A549 (cell line): ENCODE measurements at regions not wholly inside any gene's neighbourhood (a gene's known extent, or its start where the extent isn't known, plus 50 kb on each side); places are given as distances from the start of the nearest gene placed in this dataset.

Experiments
- ATAC-seq, 2 experiments: fragments of 200-7000 bp in 1 of 2; fragments of >200 bp in 1 of 2; cut with Nextera tagmentation in 1 of 2; cut with Tn5 transposase in 1 of 2; 3 replicates each; pipeline versions ENCODE4 v1.8.0 to v1.9.1; 2018 to 2020; ENCODE audit warnings: mild to moderate bottlenecking in 1 of 2, moderate library complexity in 1 of 2
- CTCF ChIA-PET: fragments of 300-600 bp; sonication (Branson Sonifier 250); formaldehyde crosslinking; extraction: SDS; loops from one replicate; lab custom pipeline; 2021; ENCODE audit warnings: antibody characterized with exemption, inconsistent platforms; lab: Yijun Ruan, JAX
- POLR2A ChIA-PET: fragments of 350-600 bp; formaldehyde crosslinking; extraction: SDS; loops from one replicate; lab custom pipeline; 2021; ENCODE audit warnings: antibody characterized with exemption, inconsistent platforms; lab: Yijun Ruan, JAX
- DNase-seq, 2 experiments: peaks; one replicate each; pipeline versions ENCODE4 v3.0.0 to v3.0.0-alpha.2; 2011 to 2016; ENCODE audit warnings: low read depth in 1 of 2, low spot score in 1 of 2
- FAIRE-seq: peaks from 2 replicates; lab custom pipeline; 2011; peaks lifted over from hg19 to GRCh38; lab: Jason Lieb, UNC
- H3K27ac ChIP-seq, 2 experiments: fragments of >200 bp; sonication (Bioruptor Twin); formaldehyde crosslinking; 3 replicates each; pipeline ENCODE4 v1.5.1; 2016 to 2017
- H3K4me1 ChIP-seq: fragments of >200 bp; sonication (Bioruptor Twin); formaldehyde crosslinking; 3 replicates; pipeline ENCODE4 v1.6.1; 2016
- H3K4me2 ChIP-seq: fragments of >200 bp; sonication (Bioruptor Twin); formaldehyde crosslinking; 3 replicates; pipeline ENCODE4 v1.6.1; 2016
- H3K4me3 ChIP-seq: fragments of >200 bp; sonication (Bioruptor Twin); formaldehyde crosslinking; 3 replicates; pipeline ENCODE4 v1.5.1; 2016
- H3K9me3 ChIP-seq: fragments of >200 bp; sonication (Bioruptor Twin); formaldehyde crosslinking; 3 replicates; pipeline ENCODE4 v1.6.1; 2016
- BHLHE40 ChIP-seq: IDR thresholded peaks from 2 replicates; pipeline ENCODE4 v1.6.1; 2012; ENCODE audit warnings: low read depth, low read length, inconsistent platforms
- CHD2 ChIP-seq: fragments of 150-350 bp; IDR thresholded peaks from 2 replicates; pipeline ENCODE4 v1.6.1; 2014; ENCODE audit warnings: low read length; ENCODE audit not compliant: partially characterized antibody
- EHF ChIP-seq: fragments of 250-450 bp; sonication (Bioruptor Pico); IDR thresholded peaks from 2 replicates; pipeline ENCODE4 v1.5.0; 2020; ENCODE audit warnings: mild to moderate bottlenecking
- EHMT2 ChIP-seq: fragments of 200-600 bp; sonication (generic); IDR thresholded peaks from 2 replicates; pipeline ENCODE4 v1.6.1; 2016; ENCODE audit warnings: antibody characterized with exemption, low read depth, mild to moderate bottlenecking, moderate library complexity
- ESRRA ChIP-seq: fragments of 150-350 bp; IDR thresholded peaks from 2 replicates; pipeline ENCODE4 v1.6.1; 2014; ENCODE audit warnings: mild to moderate bottlenecking, low read length, borderline replicate concordance
- FOXS1 ChIP-seq: fragments of 250-450 bp; sonication (Bioruptor Pico); IDR thresholded peaks from 2 replicates; pipeline ENCODE4 v1.5.0; 2020; ENCODE audit warnings: mild to moderate bottlenecking, moderate library complexity
- GATA3 ChIP-seq: IDR thresholded peaks from 2 replicates; pipeline ENCODE4 v1.6.1; 2012; ENCODE audit warnings: borderline replicate concordance
- HOXB5 ChIP-seq: fragments of 250-450 bp; sonication (Bioruptor Pico); IDR thresholded peaks from 2 replicates; pipeline ENCODE4 v1.5.0; 2020; ENCODE audit warnings: mild to moderate bottlenecking, moderate library complexity
- JUN ChIP-seq, 2 experiments: fragments of >200 bp; sonication (Bioruptor Twin); formaldehyde crosslinking; IDR thresholded peaks; 2 replicates in 1 of 2; 3 replicates in 1 of 2; pipeline ENCODE4 v1.6.1; 2016 to 2017
- MAFK ChIP-seq: fragments of 450-650 bp; IDR thresholded peaks from 2 replicates; pipeline ENCODE4 v1.6.1; 2014; ENCODE audit not compliant: partially characterized antibody
- NFE2L2 ChIP-seq: fragments of 150-350 bp; conservative IDR thresholded peaks from 2 replicates; pipeline ENCODE4 v1.6.1; 2014; ENCODE audit warnings: low read length
- NPAS2 ChIP-seq: fragments of 250-450 bp; sonication (Bioruptor Pico); IDR thresholded peaks from 2 replicates; pipeline ENCODE4 v1.8.0; 2022; ENCODE audit warnings: mild to moderate bottlenecking, moderate library complexity, borderline replicate concordance
- NR3C1 ChIP-seq: fragments of >200 bp; sonication (Bioruptor Twin); formaldehyde crosslinking; IDR thresholded peaks from 3 replicates; pipeline ENCODE4 v1.6.1; 2017
- POLR2AphosphoS2 ChIP-seq: conservative IDR thresholded peaks from 2 replicates; pipeline ENCODE4 v1.6.1; 2012; ENCODE audit warnings: low read length, improper control_type of control experiment, inconsistent platforms
- RAD21 ChIP-seq, 2 experiments: fragments of >200 bp in 1 of 2; sonication (Bioruptor Twin) in 1 of 2; formaldehyde crosslinking in 1 of 2; IDR thresholded peaks in 1 of 2; conservative IDR thresholded peaks in 1 of 2; 2 replicates in 1 of 2; 3 replicates in 1 of 2; pipeline ENCODE4 v1.6.1; 2012 to 2018; ENCODE audit warnings: inconsistent platforms in 1 of 2
- SMC3 ChIP-seq: fragments of >200 bp; sonication (Bioruptor Twin); formaldehyde crosslinking; IDR thresholded peaks from 3 replicates; pipeline ENCODE4 v1.6.1; 2018; ENCODE audit warnings: inconsistent platforms
- SREBF2 ChIP-seq: fragments of 450-650 bp; IDR thresholded peaks from 2 replicates; pipeline ENCODE4 v1.6.1; 2014; ENCODE audit warnings: mild to moderate bottlenecking, moderate library complexity
- TP53 ChIP-seq: fragments of 250-450 bp; sonication (Bioruptor Pico); IDR thresholded peaks from 2 replicates; pipeline ENCODE4 v1.5.0; 2021; ENCODE audit warnings: mild to moderate bottlenecking, moderate library complexity
- ZC3H11A ChIP-seq: fragments of 450-650 bp; IDR thresholded peaks from 2 replicates; pipeline ENCODE4 v1.6.1; 2014; ENCODE audit warnings: antibody characterized with exemption, mild to moderate bottlenecking
- ZFP36 ChIP-seq: fragments of 450-650 bp; IDR thresholded peaks from 2 replicates; pipeline ENCODE4 v1.6.1; 2014; ENCODE audit warnings: borderline replicate concordance; ENCODE audit not compliant: partially characterized antibody
- ZNF302 ChIP-seq: fragments of 250-450 bp; sonication (Bioruptor Pico); IDR thresholded peaks from 2 replicates; pipeline ENCODE4 v1.9.0; 2021; ENCODE audit warnings: inconsistent platforms, mild to moderate bottlenecking, moderate library complexity
- WGBS: methylation state at CpG from one replicate; pipeline ENCODE4 v1.1.6; 2017; ENCODE audit errors: missing lambda C conversion rate; 5-methylcytosine and 5-hydroxymethylcytosine counted together
- TF ChIP-seq, protein P1 (sequence below): IDR thresholded peaks from 2 replicates; pipeline ENCODE4 v1.6.1; 2012; ENCODE audit warnings: low read depth, borderline replicate concordance
- TF ChIP-seq, protein P2 (sequence below): fragments of >200 bp; sonication (Bioruptor Twin); formaldehyde crosslinking; IDR thresholded peaks from 3 replicates; pipeline ENCODE4 v1.5.1; 2016
- TF ChIP-seq, protein P3 (sequence below): IDR thresholded peaks from 2 replicates; pipeline ENCODE4 v1.6.1; 2012
- TF ChIP-seq, protein P4 (sequence below): fragments of 450-650 bp; IDR thresholded peaks from 2 replicates; pipeline ENCODE4 v1.6.1; 2014; ENCODE audit warnings: antibody characterized with exemption
- TF ChIP-seq, protein P5 (sequence below): fragments of 200-600 bp; sonication (generic); IDR thresholded peaks from 2 replicates; pipeline ENCODE4 v1.6.1; 2016; ENCODE audit warnings: antibody characterized with exemption, mild to moderate bottlenecking, moderate library complexity

DNA sequence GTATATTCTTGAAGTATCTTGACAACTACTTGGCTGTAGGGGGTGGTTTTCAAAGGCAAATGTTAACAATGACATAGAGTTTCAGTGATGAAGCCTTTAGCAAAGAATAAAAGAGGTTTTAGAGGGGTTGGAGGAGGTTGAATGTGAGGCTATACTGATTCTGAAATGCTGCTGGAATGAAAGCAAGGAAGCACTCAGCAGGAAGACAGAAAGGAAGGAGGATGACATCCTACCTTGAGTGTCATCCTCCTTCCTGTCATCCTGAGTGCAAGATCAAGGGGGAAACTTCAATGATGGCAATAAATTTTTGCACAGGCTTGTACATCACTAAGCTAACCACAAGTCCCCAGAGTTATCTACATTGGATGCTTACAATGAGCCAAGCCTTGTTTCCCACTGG, 120.5 kb downstream of the APIP start:
- TF ChIP-seq SMC3 (no peak), POLR2AphosphoS2 (no peak), SREBF2 (no peak), HOXB5 (CRISPR knock-in tag) (no peak), CHD2 (no peak), ESRRA (no peak), TP53 (CRISPR knock-in tag) (no peak), GATA3 (no peak), BHLHE40 (no peak), FOXS1 (CRISPR knock-in tag) (no peak), EHF (CRISPR knock-in tag) (no peak)
- TF ChIP-seq, protein P1, sequence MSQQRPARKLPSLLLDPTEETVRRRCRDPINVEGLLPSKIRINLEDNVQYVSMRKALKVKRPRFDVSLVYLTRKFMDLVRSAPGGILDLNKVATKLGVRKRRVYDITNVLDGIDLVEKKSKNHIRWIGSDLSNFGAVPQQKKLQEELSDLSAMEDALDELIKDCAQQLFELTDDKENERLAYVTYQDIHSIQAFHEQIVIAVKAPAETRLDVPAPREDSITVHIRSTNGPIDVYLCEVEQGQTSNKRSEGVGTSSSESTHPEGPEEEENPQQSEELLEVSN = no peak
- TF ChIP-seq, protein P2, sequence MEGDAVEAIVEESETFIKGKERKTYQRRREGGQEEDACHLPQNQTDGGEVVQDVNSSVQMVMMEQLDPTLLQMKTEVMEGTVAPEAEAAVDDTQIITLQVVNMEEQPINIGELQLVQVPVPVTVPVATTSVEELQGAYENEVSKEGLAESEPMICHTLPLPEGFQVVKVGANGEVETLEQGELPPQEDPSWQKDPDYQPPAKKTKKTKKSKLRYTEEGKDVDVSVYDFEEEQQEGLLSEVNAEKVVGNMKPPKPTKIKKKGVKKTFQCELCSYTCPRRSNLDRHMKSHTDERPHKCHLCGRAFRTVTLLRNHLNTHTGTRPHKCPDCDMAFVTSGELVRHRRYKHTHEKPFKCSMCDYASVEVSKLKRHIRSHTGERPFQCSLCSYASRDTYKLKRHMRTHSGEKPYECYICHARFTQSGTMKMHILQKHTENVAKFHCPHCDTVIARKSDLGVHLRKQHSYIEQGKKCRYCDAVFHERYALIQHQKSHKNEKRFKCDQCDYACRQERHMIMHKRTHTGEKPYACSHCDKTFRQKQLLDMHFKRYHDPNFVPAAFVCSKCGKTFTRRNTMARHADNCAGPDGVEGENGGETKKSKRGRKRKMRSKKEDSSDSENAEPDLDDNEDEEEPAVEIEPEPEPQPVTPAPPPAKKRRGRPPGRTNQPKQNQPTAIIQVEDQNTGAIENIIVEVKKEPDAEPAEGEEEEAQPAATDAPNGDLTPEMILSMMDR = no peak
- TF ChIP-seq, protein P3, sequence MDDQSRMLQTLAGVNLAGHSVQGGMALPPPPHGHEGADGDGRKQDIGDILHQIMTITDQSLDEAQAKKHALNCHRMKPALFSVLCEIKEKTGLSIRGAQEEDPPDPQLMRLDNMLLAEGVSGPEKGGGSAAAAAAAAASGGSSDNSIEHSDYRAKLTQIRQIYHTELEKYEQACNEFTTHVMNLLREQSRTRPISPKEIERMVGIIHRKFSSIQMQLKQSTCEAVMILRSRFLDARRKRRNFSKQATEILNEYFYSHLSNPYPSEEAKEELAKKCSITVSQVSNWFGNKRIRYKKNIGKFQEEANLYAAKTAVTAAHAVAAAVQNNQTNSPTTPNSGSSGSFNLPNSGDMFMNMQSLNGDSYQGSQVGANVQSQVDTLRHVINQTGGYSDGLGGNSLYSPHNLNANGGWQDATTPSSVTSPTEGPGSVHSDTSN = no peak
- FAIRE-seq = no peak
- ChIA-PET POLR2A (no interaction called here), CTCF (interaction anchor here (1.1 kb wide), 1 partner anchor 44 kb away, joined by 4 read pairs; no protein-coding TSS in a partner anchor)
- peaks cover 5% of the 10 kb centered on the region; the same call in 1 of the 3 replicates for H3K9me3 ChIP-seq
- no peak overlapping the region for H3K4me3 ChIP-seq
- H3K4me2 ChIP-seq = no peak overlapping the region
- 0 out of 3 replicates have a peak, but pooled peaks cover 4% of the 10 kb centered on the region for H3K4me1 ChIP-seq
- ATAC-seq = no peak
- DNase-seq = no peak
- H3K27ac ChIP-seq = no peak overlapping the region

DNA sequence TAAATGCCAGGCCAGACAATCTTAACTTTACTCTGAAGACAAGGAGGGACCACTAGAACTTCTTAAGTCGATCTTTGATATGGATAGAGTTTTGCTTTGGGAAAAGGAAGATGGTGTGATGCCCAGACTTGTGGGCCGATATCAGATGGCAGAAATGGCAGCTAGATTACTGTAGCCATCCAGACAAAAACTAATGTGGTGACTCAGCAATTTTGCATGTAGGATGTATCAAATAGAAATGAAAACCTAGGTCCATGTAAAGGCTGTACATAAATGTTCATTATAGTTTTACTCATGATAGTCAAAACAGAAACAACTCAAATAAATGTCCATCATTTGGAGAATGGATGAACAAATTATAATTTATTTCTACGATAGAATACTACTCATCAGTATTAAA, 121.5 kb downstream of the APIP start:
- WGBS = 71% methylated on average over 3 of the region's 3 CpGs
- no peak overlapping the region for H3K4me3 ChIP-seq
- ATAC-seq = no peak
- H3K4me2 ChIP-seq = no peak overlapping the region
- DNase-seq = no peak
- no peak overlapping the region for H3K27ac ChIP-seq
- FAIRE-seq = no peak
- TF ChIP-seq, protein P4, sequence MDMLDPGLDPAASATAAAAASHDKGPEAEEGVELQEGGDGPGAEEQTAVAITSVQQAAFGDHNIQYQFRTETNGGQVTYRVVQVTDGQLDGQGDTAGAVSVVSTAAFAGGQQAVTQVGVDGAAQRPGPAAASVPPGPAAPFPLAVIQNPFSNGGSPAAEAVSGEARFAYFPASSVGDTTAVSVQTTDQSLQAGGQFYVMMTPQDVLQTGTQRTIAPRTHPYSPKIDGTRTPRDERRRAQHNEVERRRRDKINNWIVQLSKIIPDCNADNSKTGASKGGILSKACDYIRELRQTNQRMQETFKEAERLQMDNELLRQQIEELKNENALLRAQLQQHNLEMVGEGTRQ = no peak
- TF ChIP-seq EHMT2 (no peak), NR3C1 (no peak), ZFP36 (no peak), MAFK (peak; percentile 97), POLR2AphosphoS2 (no peak), NPAS2 (CRISPR knock-in tag) (no peak), ZC3H11A (no peak), SREBF2 (no peak), NFE2L2 (peak; percentile 91), RAD21 (conservative IDR thresholded peaks at IDR 0.05 in 1 of 2, IDR thresholded peaks at IDR 0.05 in 1 of 2) (no peak), JUN (IDR thresholded peaks at IDR 0.05) (no peak), ZNF302 (no peak)
- TF ChIP-seq, protein P5, sequence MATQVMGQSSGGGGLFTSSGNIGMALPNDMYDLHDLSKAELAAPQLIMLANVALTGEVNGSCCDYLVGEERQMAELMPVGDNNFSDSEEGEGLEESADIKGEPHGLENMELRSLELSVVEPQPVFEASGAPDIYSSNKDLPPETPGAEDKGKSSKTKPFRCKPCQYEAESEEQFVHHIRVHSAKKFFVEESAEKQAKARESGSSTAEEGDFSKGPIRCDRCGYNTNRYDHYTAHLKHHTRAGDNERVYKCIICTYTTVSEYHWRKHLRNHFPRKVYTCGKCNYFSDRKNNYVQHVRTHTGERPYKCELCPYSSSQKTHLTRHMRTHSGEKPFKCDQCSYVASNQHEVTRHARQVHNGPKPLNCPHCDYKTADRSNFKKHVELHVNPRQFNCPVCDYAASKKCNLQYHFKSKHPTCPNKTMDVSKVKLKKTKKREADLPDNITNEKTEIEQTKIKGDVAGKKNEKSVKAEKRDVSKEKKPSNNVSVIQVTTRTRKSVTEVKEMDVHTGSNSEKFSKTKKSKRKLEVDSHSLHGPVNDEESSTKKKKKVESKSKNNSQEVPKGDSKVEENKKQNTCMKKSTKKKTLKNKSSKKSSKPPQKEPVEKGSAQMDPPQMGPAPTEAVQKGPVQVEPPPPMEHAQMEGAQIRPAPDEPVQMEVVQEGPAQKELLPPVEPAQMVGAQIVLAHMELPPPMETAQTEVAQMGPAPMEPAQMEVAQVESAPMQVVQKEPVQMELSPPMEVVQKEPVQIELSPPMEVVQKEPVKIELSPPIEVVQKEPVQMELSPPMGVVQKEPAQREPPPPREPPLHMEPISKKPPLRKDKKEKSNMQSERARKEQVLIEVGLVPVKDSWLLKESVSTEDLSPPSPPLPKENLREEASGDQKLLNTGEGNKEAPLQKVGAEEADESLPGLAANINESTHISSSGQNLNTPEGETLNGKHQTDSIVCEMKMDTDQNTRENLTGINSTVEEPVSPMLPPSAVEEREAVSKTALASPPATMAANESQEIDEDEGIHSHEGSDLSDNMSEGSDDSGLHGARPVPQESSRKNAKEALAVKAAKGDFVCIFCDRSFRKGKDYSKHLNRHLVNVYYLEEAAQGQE = no peak
- CTCF ChIA-PET = no interaction called here
- H3K4me1 ChIP-seq = 0 out of 3 replicates have a peak, but pooled peaks cover 4% of the 10 kb centered on the region
- POLR2A ChIA-PET = no interaction called here
- peaks cover 5% of the 10 kb centered on the region; the same call in 1 of the 3 replicates for H3K9me3 ChIP-seq
